Ishikawa (cell line): ENCODE measurements at regions not wholly inside any gene's neighbourhood (a gene's known extent, or its start where the extent isn't known, plus 50 kb on each side); places are given as distances from the start of the nearest gene placed in this dataset.

ENCODE experiments used
- CEBPB ChIP-seq: IDR thresholded peaks from 2 replicates; pipeline ENCODE4 v1.6.1; 2012
- CREB1 ChIP-seq: IDR thresholded peaks from 2 replicates; pipeline ENCODE4 v1.6.1; 2012; ENCODE audit warnings: low read depth
- EGR1 ChIP-seq: IDR thresholded peaks from 2 replicates; pipeline ENCODE4 v1.6.1; 2012
- EP300 ChIP-seq: IDR thresholded peaks from 2 replicates; pipeline ENCODE4 v1.6.1; 2012; ENCODE audit warnings: borderline replicate concordance
- FOXM1 ChIP-seq: IDR thresholded peaks from 2 replicates; pipeline ENCODE4 v1.6.1; 2012; ENCODE audit warnings: low read depth, borderline replicate concordance
- MAX ChIP-seq: IDR thresholded peaks from 2 replicates; pipeline ENCODE4 v1.6.1; 2012
- NFIC ChIP-seq: IDR thresholded peaks from 2 replicates; pipeline ENCODE4 v1.6.1; 2012
- RAD21 ChIP-seq: IDR thresholded peaks from 2 replicates; pipeline ENCODE4 v1.6.1; 2012; ENCODE audit warnings: low read depth
- REST ChIP-seq: IDR thresholded peaks from 2 replicates; pipeline ENCODE4 v1.6.1; 2012; ENCODE audit warnings: low read depth, mild to moderate bottlenecking
- TAF1 ChIP-seq: IDR thresholded peaks from 2 replicates; pipeline ENCODE4 v1.6.1; 2012; ENCODE audit warnings: low read depth, mild to moderate bottlenecking
- TCF12 ChIP-seq: IDR thresholded peaks from 2 replicates; pipeline ENCODE4 v1.6.1; 2012; ENCODE audit warnings: low read depth
- TEAD4 ChIP-seq: IDR thresholded peaks from 2 replicates; pipeline ENCODE4 v1.6.1; 2012
- YY1 ChIP-seq: IDR thresholded peaks from 2 replicates; pipeline ENCODE4 v1.6.1; 2012; ENCODE audit warnings: low read depth
- ZBTB7A ChIP-seq: IDR thresholded peaks from 2 replicates; pipeline ENCODE4 v1.6.1; 2012; ENCODE audit warnings: low read depth
- TF ChIP-seq, protein P1 (sequence below): IDR thresholded peaks from 2 replicates; pipeline ENCODE4 v1.6.1; 2012

DNA sequence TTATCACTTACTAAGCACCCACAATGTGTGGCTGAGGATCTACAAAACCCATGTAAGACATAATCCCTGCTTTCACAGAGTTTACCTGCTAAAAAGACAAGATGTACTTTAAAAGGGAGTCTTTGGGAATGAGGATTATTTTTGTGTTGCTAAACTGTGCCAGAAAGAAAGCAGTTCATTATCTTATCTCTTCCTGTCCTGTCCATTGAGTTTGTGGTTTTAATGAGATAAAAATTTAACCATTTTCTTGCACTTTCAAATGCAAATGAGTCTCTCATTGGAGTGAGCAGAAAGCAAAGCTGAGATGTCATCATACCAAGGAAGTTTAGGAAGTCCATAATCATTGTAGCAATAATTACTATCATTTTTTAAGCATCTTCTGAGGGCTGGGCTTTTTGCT is 231.2 kb upstream of the ADAMTS9 start:
- TF ChIP-seq EGR1 (no peak), NFIC (no peak), TCF12 (no peak), TEAD4 (no peak), TAF1 (no peak), ZBTB7A (no peak), REST (no peak), EP300 (no peak), MAX (no peak), YY1 (no peak), CEBPB (no peak), CREB1 (no peak), FOXM1 (no peak), RAD21 (no peak)
- TF ChIP-seq, protein P1, sequence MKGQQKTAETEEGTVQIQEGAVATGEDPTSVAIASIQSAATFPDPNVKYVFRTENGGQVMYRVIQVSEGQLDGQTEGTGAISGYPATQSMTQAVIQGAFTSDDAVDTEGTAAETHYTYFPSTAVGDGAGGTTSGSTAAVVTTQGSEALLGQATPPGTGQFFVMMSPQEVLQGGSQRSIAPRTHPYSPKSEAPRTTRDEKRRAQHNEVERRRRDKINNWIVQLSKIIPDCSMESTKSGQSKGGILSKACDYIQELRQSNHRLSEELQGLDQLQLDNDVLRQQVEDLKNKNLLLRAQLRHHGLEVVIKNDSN: no peak

DNA sequence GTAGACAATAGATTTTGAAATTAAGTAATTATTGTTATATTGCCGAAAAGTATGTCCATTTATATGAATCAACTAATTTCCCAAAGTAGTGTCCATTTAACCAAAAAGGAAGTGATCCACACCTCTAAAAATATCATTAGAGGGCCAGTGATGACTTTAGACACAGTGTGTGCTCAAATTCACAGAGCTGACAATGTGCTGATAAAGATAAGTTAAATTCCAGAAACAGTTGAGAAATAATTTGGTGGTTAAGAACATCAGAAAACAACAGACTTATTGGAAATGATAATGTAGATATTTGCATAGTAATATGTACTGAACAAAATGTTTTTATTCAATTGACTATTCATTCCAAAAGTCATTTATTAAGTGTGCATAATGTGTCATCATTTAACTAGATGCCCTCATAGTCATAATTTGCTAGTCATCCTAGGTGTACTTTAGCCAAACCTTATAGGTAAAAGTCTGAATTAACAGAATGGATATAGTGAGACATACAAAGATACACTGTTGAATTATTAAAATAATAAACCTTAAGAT is 230.2 kb upstream of the ADAMTS9 start:
- TF ChIP-seq EGR1 (no peak), CEBPB (no peak), RAD21 (no peak), YY1 (no peak), TEAD4 (no peak), NFIC (no peak), MAX (no peak), TCF12 (no peak), TAF1 (no peak), FOXM1 (no peak), ZBTB7A (no peak), EP300 (no peak), CREB1 (no peak), REST (no peak)
- TF ChIP-seq, protein P1: no peak

GRCh38 chr3:64916937-64917336 is 229.1 kb upstream of the ADAMTS9 start:
- no peak for TF ChIP-seq CEBPB

DNA sequence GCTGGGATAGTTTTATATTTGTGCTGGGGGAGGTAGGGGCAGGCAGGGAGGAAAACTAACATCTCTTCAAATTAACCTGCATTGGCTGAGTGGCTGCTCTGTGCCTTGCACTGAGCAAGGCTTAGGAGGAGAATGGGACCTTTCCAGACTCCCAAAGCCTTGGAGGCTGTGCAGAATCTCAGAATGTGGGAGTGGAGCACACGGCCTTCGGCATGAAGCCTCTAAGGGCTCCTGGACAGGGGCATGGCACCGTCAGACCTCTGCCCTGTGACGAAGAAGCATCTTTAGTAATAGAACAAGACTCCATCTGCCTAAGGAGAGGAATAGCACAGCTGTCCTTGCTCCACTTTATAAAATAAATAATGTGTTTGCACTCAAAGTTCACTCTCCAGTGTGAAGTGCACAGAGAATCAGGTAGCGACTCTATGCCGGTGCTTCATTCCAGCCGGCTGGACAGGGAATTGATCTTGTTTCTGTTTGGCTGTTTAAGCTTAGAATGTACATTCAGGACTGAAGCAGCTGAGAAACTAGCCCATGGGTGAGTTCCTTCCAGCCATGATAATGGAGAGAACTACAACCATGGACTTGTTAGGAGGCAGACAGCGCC is 228.5 kb upstream of the ADAMTS9 start:
- TF ChIP-seq ZBTB7A (no peak), TAF1 (no peak), REST (no peak), TCF12 (no peak), CREB1 (no peak), EGR1 (no peak), FOXM1 (no peak), RAD21 (no peak), CEBPB (no peak), TEAD4 (no peak), MAX (no peak), EP300 (no peak), NFIC (no peak), YY1 (no peak)
- TF ChIP-seq, protein P1: no peak
